GM12874 (cell line): ENCODE measurements at regions not wholly inside any gene's neighbourhood (a gene's known extent, or its start where the extent isn't known, plus 50 kb on each side); places are given as distances from the start of the nearest gene placed in this dataset.

Experiments
- CTCF ChIP-seq: IDR thresholded peaks from 2 replicates; pipeline ENCODE4 v1.5.1; 2011; ENCODE audit warnings: low read depth, mild to moderate bottlenecking, control low read depth, low read length, moderate library complexity; ENCODE audit not compliant: insufficient read depth

- TF ChIP-seq CTCF: no peak
Observed at GRCh38 chr7:50207686-50208255, 96.7 kb upstream of the IKZF1 start.

- no peak for TF ChIP-seq CTCF
Observed at GRCh38 chr7:50207251-50207564, 97.3 kb upstream of the IKZF1 start.

- no peak for TF ChIP-seq CTCF
Observed at GRCh38 chr7:50206453-50207250, 97.9 kb upstream of the IKZF1 start.

- TF ChIP-seq CTCF: no peak
Observed at GRCh38 chr7:50205011-50205410, 99.5 kb upstream of the IKZF1 start.

GRCh38 chr7:50204581-50204980, 99.9 kb upstream of the IKZF1 start:
- no peak for TF ChIP-seq CTCF

GRCh38 chr7:50203521-50203920, 101.0 kb upstream of the IKZF1 start:
- TF ChIP-seq CTCF: no peak

GRCh38 chr7:50202052-50202555, 102.4 kb upstream of the IKZF1 start:
- TF ChIP-seq CTCF: no peak
